Upper lobe of left lung (tissue), 6 donors: ENCODE measurements at regions not wholly inside any gene's neighbourhood (a gene's known extent, or its start where the extent isn't known, plus 50 kb on each side); places are given as distances from the start of the nearest gene placed in this dataset.
A peak's percentile ranks its signal among the peaks of the same experiment; 100 is the strongest.

Source experiments
- ATAC-seq, 2 donors: fragments of 200-7000 bp; cut with Tn5 transposase; one replicate each; pipeline ENCODE4 v1.9.1; 2022; ENCODE audit warnings: mild to moderate bottlenecking in 2 of 2, moderate library complexity in 2 of 2; ENCODE audit not compliant: low FRiP score in 2 of 2
- DNase-seq, 2 donors: peaks; one replicate each; pipeline ENCODE4 v3.0.0-alpha.2; 2019 to 2020
- H3K27ac ChIP-seq, 4 donors: fragments of 200-600 bp; sonication (generic); one replicate each; pipeline ENCODE4 v1.5.1; 2016 to 2019
- H3K27me3 ChIP-seq, 4 donors: fragments of 200-600 bp; sonication (generic); one replicate each; pipeline ENCODE4 v1.5.1; 2017 to 2019
- H3K36me3 ChIP-seq, 4 donors: fragments of 200-600 bp; sonication (generic); one replicate each; pipeline ENCODE4 v1.5.1; 2016 to 2019
- H3K4me1 ChIP-seq, 4 donors: fragments of 200-600 bp; sonication (generic); one replicate each; pipeline ENCODE4 v1.5.1; 2018 to 2019
- H3K4me3 ChIP-seq, 4 donors: fragments of 200-600 bp; sonication (generic); one replicate each; pipeline ENCODE4 v1.5.1; 2017 to 2019; ENCODE audit warnings: mild to moderate bottlenecking in 2 of 4, moderate library complexity in 1 of 4
- H3K9me3 ChIP-seq, 4 donors: fragments of 200-600 bp; sonication (generic); one replicate each; pipeline ENCODE4 v1.5.1; 2018 to 2019
- EP300 ChIP-seq, 4 donors: sonication (generic); formaldehyde crosslinking; IDR thresholded peaks; one replicate each; pipeline ENCODE4 v1.5.1; 2017; ENCODE audit warnings: antibody characterized with exemption in 4 of 4, control low read depth in 2 of 4
- POLR2A ChIP-seq, 4 donors: fragments of 450-650 bp; IDR thresholded peaks; one replicate each; pipeline ENCODE4 v1.5.1; 2016 to 2017; ENCODE audit warnings: antibody characterized with exemption in 4 of 4, mild to moderate bottlenecking in 2 of 4
- POLR2AphosphoS5 ChIP-seq, 2 donors: sonication (generic); formaldehyde crosslinking; IDR thresholded peaks; one replicate each; pipeline ENCODE4 v1.5.1; 2017; ENCODE audit warnings: antibody characterized with exemption in 2 of 2
- WGBS, 2 donors: methylation state at CpG; one replicate each; pipeline ENCODE4 v1.1.5; 2017 to 2018; 5-methylcytosine and 5-hydroxymethylcytosine counted together
- TF ChIP-seq, protein P1 (sequence below), 6 experiments: fragments of 450-650 bp in 4 of 6; fragments of 200-600 bp in 2 of 6; sonication (generic) in 2 of 6; IDR thresholded peaks; one replicate each; pipeline ENCODE4 v1.5.1; 2016 to 2019; ENCODE audit warnings: antibody characterized with exemption in 6 of 6
- donor health status: DM: no; HTN: no; CAD: no; lungs with moderate emphysema.
- donor health status: DM: no; HTN: yes; CAD: no; lungs with severe emphysema.

DNA sequence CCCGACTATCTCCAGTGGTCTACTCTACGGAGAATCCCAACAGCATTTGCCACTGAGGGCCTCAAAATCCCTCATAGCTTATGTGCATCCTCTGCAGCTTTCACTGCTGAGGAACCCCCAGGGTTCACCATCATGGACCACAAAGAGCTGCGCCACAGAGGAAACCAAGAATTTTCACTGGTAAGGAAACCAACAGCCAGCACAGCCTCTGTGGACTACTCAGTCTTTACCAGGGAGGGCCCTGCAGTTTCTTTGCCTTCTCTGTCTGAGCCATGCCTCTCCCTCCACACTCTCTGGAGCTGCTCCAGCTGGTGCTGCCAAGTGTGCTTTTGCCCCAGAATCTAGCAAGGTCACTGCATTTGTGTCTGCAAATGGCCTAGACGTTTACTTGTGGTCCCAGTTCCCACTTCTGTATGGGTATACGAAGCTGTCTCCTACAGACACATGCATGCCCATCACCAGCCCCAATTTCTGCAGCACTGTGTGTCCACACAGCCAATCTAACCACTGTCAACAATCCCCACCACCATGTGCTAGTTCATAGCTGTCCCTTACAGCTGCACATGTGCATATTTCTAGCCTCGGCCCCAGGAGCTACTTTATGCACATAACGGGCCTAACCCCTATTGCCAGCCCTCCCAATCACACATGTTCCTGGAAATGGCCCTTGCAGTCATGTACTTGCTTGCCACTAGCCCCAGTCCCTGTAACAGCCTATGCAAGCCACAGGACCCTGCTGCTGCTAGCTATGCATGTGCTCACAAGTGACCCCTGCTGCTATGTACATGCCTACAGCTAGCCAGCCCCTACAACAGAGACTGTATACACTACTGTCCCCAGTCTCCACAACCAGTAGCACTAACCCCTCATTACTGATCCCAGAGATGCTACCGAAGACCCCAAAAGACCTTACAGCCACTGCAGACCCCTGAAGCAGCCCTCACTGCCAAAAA is 1437.4 kb downstream of the CDH11 start:
- no peaks in the 10 kb centered on the region for H3K4me1 ChIP-seq
- ATAC-seq = peak in 1 of 2 donors; percentile 46

DNA sequence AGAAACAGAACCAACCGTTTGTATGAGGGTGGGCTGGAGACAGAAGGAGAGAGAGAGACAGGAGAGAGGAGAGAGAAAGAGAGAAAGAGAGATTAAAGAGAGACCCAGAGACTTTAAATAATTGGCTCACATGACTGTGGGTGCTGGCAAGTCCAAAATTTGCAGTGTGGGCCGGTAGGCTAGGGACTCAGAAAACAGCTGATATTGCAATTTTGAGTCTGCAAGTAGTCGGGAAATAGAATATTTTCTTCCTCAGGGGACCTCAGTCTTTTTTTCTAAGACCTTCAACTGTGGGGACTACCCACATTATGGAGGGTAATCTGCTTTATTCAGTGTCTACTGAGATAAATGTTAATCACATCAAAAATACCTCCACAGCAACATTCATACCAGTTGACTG is 1439.0 kb downstream of the CDH11 start:
- H3K4me1 ChIP-seq = no peaks in the 10 kb centered on the region
- no peaks in the 10 kb centered on the region for H3K36me3 ChIP-seq
- no peak overlapping the region for H3K4me3 ChIP-seq
- no peak for DNase-seq
- ATAC-seq = no peak
- no peaks in the 10 kb centered on the region for H3K27me3 ChIP-seq
- H3K27ac ChIP-seq = no peak overlapping the region
- H3K9me3 ChIP-seq = no peaks in the 10 kb centered on the region
- 77 to 78% methylated on average over 3 of the region's 3 CpGs for WGBS, 2 donors
- TF ChIP-seq POLR2A (IDR thresholded peaks at IDR 0.05) (no peak), POLR2AphosphoS5 (IDR thresholded peaks at IDR 0.05) (no peak), EP300 (IDR thresholded peaks at IDR 0.05) (no peak)
- TF ChIP-seq, protein P1, sequence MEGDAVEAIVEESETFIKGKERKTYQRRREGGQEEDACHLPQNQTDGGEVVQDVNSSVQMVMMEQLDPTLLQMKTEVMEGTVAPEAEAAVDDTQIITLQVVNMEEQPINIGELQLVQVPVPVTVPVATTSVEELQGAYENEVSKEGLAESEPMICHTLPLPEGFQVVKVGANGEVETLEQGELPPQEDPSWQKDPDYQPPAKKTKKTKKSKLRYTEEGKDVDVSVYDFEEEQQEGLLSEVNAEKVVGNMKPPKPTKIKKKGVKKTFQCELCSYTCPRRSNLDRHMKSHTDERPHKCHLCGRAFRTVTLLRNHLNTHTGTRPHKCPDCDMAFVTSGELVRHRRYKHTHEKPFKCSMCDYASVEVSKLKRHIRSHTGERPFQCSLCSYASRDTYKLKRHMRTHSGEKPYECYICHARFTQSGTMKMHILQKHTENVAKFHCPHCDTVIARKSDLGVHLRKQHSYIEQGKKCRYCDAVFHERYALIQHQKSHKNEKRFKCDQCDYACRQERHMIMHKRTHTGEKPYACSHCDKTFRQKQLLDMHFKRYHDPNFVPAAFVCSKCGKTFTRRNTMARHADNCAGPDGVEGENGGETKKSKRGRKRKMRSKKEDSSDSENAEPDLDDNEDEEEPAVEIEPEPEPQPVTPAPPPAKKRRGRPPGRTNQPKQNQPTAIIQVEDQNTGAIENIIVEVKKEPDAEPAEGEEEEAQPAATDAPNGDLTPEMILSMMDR (IDR thresholded peaks at IDR 0.05) = no peak

More for the DNA sequence above, 1437.4 kb downstream of the CDH11 start:
- Histone ChIP-seq H3K9me3 (no peaks in the 10 kb centered on the region), H3K4me3 (no peak overlapping the region), H3K27me3 (no peaks in the 10 kb centered on the region), H3K27ac (no peak overlapping the region), H3K36me3 (no peaks in the 10 kb centered on the region)
- no peak for TF ChIP-seq POLR2A (IDR thresholded peaks at IDR 0.05)
- TF ChIP-seq, protein P1 (IDR thresholded peaks at IDR 0.05) = no peak
- no peak for TF ChIP-seq EP300 (IDR thresholded peaks at IDR 0.05)
- TF ChIP-seq POLR2AphosphoS5 (IDR thresholded peaks at IDR 0.05) = no peak
- no peak for DNase-seq
- 77 to 80% methylated on average over 8 of the region's 8 CpGs for WGBS, 2 donors

DNA sequence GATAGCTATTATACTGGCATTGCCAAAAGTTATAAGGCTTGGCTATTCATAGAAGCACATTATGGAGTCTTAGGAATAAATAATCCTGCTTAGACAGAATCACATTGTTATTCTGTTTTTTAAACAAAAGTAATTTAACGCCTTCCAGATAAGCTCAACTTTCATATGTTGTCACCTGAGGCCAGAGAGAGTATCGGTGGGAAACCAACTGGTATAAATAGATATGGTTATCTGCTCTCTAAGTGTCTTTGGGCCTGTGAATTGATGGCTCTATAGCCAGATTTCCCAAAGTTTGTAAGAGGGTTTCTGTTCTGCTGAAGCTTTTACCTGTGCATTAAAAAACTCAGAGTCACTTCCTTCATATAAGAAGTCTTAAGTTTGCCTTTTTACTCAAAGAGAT is 1449.4 kb downstream of the CDH11 start:
- 57 to 60% methylated on average over 2 of the region's 2 CpGs for WGBS, 2 donors
- no peak overlapping the region for H3K4me3 ChIP-seq
- no peaks in the 10 kb centered on the region for H3K36me3 ChIP-seq
- H3K9me3 ChIP-seq = no peaks in the 10 kb centered on the region
- TF ChIP-seq, protein P1 (IDR thresholded peaks at IDR 0.05) = no peak
- no peak for TF ChIP-seq POLR2A (IDR thresholded peaks at IDR 0.05)
- no peak for TF ChIP-seq EP300 (IDR thresholded peaks at IDR 0.05)
- TF ChIP-seq POLR2AphosphoS5 (IDR thresholded peaks at IDR 0.05) = no peak
- no peak for DNase-seq
- no peak overlapping the region for H3K27ac ChIP-seq
- ATAC-seq = no peak
- no peaks in the 10 kb centered on the region for H3K4me1 ChIP-seq
- H3K27me3 ChIP-seq = no peaks in the 10 kb centered on the region

DNA sequence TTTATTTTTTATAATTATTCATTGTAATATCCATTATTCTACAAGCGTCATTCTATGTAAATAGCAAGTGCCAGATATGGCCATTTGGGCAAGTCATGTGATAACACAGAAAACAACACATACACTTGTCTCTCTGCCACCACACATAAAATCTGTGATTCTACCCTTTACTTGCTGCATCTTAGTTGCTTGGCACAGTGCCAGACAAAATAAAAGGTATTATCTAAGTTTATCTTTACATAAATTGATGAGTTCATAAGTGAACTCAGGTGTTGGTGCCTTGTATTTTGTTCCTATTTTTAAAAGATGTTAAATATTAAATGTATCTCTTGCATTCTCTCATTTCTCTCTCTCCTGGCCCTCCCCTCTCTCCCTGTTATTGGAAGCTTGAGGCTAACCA is 1458.7 kb downstream of the CDH11 start:
- H3K27ac ChIP-seq = no peak overlapping the region
- H3K36me3 ChIP-seq = no peaks in the 10 kb centered on the region
- DNase-seq (no peak), ATAC-seq (no peak)
- H3K4me1 ChIP-seq = no peaks in the 10 kb centered on the region
- no peaks in the 10 kb centered on the region for H3K9me3 ChIP-seq
- TF ChIP-seq EP300 (IDR thresholded peaks at IDR 0.05) (no peak), POLR2AphosphoS5 (IDR thresholded peaks at IDR 0.05) (no peak), POLR2A (IDR thresholded peaks at IDR 0.05) (no peak)
- TF ChIP-seq, protein P1 (IDR thresholded peaks at IDR 0.05) = no peak
- 74 to 89% methylated on average over 1 of the region's 1 CpG for WGBS, 2 donors
- H3K27me3 ChIP-seq = no peaks in the 10 kb centered on the region
- no peak overlapping the region for H3K4me3 ChIP-seq
